ENCODE measurements at regions not wholly inside any gene's neighbourhood (a gene's known extent, or its start where the extent isn't known, plus 50 kb on each side); places are given as distances from the start of the nearest gene placed in this dataset.

DNA sequence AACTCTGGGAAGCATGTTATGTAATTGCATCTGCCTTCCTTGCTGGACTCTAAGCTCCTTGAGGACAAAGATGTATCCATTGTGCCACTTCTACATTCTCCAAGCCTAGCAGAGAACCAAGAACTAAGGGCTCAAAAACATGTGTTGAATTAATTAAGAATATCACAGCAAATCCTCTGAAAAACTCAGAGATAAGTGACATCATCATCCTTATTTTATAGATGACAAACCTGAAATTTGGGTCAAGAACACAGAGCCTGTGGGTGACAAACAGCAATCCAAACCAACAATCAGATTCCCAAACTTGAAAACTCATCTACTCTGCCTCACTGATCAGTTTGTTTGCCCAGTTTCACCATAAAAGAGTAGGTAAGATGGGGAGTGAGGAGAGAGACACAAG, 503.6 kb upstream of the LRRN3 start:
- TF ChIP-seq, protein P1, sequence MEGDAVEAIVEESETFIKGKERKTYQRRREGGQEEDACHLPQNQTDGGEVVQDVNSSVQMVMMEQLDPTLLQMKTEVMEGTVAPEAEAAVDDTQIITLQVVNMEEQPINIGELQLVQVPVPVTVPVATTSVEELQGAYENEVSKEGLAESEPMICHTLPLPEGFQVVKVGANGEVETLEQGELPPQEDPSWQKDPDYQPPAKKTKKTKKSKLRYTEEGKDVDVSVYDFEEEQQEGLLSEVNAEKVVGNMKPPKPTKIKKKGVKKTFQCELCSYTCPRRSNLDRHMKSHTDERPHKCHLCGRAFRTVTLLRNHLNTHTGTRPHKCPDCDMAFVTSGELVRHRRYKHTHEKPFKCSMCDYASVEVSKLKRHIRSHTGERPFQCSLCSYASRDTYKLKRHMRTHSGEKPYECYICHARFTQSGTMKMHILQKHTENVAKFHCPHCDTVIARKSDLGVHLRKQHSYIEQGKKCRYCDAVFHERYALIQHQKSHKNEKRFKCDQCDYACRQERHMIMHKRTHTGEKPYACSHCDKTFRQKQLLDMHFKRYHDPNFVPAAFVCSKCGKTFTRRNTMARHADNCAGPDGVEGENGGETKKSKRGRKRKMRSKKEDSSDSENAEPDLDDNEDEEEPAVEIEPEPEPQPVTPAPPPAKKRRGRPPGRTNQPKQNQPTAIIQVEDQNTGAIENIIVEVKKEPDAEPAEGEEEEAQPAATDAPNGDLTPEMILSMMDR (IDR thresholded peaks at IDR 0.05), result no peak
- no peak for TF ChIP-seq POLR2A (IDR thresholded peaks at IDR 0.05)
